ENCODE measurements at regions not wholly inside any gene's neighbourhood (a gene's known extent, or its start where the extent isn't known, plus 50 kb on each side); places are given as distances from the start of the nearest gene placed in this dataset.

- DNase-seq = no peak
Measured at GRCh38 chr5:4082966-4083564, 487.4 kb downstream of the IRX1 start.

DNA sequence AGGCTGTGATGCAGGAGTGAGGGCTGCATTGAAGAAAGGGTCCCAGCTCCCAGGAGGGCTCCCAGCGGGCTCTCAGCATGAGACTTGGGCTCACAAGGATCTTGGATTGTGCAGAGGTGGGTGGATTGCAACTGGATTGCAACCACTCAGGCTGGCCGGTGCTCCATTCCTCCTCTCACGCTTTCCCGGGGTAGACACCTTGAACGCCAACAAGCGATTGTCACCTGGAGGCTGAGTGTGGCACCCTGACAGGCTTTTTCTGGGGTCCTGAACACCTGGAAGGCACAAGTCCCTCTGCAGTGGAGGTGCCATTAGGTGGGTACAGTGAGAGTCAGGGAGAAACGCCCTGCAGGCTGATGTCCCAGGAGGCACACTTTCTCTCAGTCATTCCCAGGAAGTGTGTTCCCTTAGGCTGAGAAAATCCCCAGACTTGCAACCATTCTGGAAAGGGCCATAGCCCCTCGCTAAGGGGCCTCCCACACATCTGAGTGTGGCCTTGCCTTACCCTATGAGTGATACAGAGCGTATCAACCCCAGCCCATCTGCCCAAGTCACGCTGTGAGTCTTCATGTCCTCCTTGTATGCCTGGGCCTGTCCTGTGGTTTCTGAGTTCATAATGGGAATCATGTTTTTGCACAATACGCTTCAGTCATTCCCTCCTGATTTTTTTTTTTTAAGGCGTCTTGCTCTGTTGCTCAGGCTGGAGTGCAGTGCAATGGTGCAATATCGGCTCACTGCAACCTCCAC, 488.1 kb downstream of the IRX1 start:
- no peak for DNase-seq

- no peak for DNase-seq
Measured at GRCh38 chr5:4086081-4086480, 490.4 kb downstream of the IRX1 start.

GRCh38 chr5:4087110-4087509, 491.5 kb downstream of the IRX1 start:
- DNase-seq = no peak

DNA sequence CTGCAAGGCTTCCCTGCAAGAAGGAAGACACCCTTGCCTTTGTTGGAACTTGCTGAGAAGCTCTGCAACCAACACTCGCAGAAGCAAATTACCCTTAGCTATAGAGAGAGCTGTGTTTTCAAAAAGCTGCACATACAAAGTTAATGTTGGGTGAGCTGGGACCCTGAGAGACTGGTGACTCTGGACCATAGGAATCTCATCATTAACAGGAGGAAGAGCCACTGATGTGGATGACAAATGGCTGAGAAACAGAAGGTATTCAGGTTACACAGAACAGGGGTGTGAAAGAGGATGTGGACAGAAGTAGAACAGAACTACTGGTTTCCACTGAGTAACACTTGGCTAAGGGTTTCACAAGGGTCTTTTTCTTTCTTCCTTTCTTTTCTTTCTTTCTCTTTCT, 493.5 kb downstream of the IRX1 start:
- no peak for DNase-seq

DNA sequence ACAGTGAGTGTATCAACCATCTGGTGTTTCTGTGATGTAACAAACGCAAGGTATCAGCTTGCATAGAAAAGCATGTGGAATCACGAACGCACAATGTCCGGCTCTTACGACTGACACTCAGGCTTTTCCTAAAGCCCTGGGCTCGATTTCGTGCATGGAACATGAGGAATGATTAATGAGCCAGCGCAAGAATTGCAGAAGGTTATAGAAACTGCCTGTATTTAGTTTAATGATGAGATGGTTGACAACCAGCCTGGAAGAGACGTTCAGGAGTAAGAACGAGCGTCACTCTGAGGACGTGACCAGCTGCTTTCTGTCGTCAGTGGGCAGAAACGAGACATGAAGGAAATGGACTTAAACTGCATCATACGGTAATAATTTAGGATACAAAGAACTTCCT, 497.6 kb downstream of the IRX1 start:
- no peak for DNase-seq

- no peak for DNase-seq
Measured at GRCh38 chr5:4093970-4094369, 498.3 kb downstream of the IRX1 start.

DNA sequence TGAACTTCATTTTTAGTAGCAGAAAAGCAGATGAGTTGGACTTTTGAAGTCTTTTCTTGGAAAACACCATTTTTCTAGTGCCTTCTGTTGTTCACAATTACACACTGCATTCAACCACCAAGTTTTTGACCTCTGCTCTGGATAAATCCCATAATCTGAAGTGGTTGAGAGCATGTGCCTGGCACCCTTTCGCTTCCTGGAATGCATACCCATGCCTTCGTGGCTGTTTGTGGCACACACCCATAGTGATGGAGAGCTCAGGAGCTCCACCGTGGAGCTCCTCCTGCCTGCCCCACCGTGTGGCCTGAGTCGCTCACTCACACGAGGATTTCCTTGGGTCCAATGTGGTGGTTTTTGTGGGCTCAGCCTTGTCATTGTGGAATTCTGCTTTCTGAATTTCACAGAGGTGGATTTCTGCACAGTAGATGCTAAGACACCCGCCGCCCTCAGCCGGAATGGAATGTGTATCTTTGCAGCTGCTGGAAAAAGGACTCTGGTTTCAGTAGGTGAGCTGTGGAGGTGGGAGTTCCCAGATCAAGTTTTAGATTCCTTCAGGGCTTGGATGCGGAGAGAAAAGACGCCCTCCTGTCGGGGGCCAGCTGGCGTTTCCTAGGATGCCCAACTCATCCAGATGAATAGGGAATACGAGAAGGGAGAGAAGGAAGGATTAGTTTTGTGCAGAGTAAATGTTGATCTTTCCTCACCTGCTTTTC, 500.4 kb downstream of the IRX1 start:
- DNase-seq = no peak

DNA sequence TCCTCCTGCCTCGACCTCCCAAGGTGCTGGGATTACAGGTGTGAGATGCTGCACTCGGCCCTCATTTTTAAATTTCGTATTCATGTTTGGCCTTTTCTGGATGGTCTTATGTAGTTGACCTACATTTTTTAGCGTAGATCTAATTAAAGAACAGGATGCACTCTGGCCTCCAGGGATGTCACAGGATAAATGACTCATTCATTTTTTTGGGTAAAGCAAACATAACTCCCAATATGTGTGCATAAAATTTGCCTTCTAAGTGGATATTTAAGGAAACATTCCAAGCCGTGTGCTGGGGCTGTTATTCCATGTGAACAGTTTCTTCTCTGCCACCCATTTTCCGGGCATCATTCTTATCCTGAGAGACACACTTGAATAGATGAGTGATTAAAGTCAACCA, 501.6 kb downstream of the IRX1 start:
- no peak for DNase-seq

- no peak for DNase-seq
Measured at GRCh38 chr5:4098226-4098625, 502.6 kb downstream of the IRX1 start.

GRCh38 chr5:4099386-4099785, 503.8 kb downstream of the IRX1 start:
- DNase-seq = no peak

DNA sequence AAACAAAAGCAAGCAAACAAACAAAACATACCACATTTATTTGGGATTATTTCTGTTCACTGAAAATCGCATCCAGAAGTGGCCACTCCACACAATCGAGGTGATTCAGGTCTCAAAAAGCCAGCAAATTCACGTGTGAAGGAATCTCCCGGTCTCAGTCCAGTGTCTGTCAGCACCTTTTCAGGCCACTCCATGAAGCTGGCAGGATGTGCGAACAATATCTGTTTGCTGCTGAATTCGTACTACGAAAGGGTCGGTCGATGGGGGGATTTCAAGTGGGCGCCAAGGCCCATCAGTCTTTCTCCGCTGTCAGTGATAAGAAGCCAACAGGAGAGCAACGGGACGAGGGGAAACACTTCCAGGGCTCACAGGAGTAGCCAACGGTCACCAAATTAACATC, 505.1 kb downstream of the IRX1 start:
- DNase-seq = no peak

- no peak for DNase-seq
Measured at GRCh38 chr5:4101189-4101588, 505.6 kb downstream of the IRX1 start.

GRCh38 chr5:4104831-4105597, 509.4 kb downstream of the IRX1 start:
- DNase-seq = no peak

DNA sequence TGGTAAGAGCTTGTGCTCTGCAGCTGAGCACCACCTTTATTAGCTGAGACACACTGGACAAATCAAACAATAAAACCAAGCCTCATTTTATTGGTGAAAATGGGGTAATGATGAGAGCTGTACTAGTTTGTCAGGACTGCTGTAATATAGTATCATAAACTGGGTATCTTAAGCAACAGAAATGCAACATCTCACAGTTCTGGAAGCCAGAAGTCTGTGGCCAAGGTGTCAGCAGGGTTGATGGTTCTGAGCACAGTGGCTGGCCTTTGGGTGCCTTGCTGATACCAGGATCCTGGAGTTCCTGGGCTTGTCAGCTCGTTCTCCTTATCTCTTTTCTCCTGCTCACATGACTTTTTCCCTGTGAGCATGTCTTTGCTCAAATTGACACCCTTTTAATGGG, 513.1 kb downstream of the IRX1 start:
- no peak for DNase-seq

GRCh38 chr5:4113426-4113825, 517.8 kb downstream of the IRX1 start:
- DNase-seq = no peak

GRCh38 chr5:4113905-4114304, 518.3 kb downstream of the IRX1 start:
- DNase-seq = no peak

DNA sequence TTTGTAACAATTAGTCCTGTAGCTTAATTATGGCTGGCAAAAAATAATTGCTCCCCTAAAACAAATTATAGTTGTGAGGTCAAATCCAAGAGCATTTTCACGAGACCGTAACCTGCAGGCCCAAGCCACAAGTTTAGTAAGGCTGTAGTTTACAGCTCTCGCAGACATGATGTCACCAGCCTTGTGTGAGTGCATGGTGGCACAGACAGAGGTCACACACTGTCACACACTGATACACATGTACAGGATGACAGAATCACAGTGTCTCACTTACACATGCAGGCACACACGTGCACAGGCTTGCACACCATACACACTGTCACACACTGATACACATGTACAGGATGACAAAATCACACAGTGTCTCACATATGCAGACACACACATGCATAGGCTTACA, 518.8 kb downstream of the IRX1 start:
- no peak for DNase-seq

GRCh38 chr5:4116834-4117233, 521.2 kb downstream of the IRX1 start:
- DNase-seq = no peak

DNA sequence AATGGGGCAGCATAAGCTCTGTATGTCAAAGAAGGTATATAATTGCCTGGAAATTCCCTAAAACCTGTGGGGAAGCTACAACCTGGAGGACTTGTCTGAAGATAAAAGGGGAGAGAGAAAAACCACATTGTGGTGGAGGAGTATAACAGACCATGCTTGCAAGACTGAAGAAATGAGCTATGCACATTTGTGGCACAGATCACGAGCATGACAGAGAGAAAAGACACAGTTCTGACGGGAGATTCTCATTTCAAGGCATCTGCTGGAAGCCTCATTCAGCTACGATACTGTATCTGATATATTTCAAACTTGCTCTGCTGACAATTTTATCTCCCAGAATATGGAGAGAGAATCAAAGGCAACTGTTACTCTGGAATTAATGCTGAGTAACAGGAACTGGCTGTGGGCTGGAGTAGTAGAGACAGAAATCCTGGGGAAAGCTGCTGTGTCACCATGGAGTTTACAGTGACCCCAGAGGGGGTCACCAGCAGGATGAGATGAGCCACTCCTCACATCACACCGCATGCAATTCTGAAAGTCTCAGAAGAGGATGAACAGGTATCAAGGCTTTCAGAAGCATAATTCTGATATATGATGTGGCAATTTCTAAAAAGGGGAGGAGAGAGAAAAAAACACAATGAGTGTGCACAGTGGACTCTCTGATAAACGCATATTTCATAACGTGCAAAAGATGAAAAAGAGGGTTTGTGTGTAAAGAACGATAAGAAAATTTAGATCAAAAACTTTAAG, 528.8 kb downstream of the IRX1 start:
- no peak for DNase-seq

DNA sequence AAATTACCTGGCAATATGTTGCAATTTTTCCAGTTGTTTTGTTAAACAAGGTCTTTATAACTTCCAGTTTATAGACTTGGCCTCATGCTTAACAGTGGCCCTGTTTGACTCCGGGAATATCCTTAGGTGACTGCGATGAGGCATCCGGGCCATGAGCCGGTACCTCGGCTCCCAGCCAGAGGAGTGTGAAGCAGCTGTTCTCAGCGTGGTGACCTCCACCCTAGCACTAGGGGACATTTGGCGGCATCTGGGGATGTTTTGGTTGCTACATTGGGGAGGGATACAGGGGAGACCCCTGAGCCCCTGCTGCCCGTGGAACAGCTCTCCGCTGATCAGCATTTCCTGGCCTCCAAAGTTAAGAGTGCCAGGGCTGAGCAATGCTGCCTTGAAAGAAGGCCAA, 533.4 kb downstream of the IRX1 start:
- DNase-seq = no peak

- no peak for DNase-seq
Measured at GRCh38 chr5:4129523-4129922, 533.9 kb downstream of the IRX1 start.

DNA sequence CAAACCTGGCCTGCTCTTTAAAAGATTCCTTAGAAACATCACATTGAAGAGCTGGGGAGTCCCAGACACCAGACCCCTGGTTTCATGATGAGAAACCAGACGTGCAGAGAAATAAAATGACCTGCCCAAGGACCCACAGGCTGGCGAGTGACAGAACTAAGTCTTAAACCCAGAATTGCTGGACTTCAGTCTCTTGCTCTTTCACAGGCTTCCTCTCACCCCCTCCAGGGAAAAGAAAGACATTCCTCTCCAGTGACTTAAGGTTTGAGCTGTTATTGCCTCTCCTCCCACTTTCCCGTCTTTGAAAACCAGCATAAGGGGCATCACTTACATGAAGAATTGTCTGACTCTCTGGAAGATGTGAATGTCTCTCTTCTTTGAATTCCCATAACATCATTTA, 535.2 kb downstream of the IRX1 start:
- DNase-seq = no peak
